H1 (cell line): ENCODE measurements at regions not wholly inside any gene's neighbourhood (a gene's known extent, or its start where the extent isn't known, plus 50 kb on each side); places are given as distances from the start of the nearest gene placed in this dataset.

Source experiments
- CTCF ChIA-PET: fragments of 300-600 bp; sonication (Branson Sonifier 250); formaldehyde crosslinking; loops from one replicate; lab custom pipeline; 2021; ENCODE audit not compliant: partially characterized antibody; lab: Charles Lee
- POLR2A ChIA-PET: fragments of 300-600 bp; sonication (Branson Sonifier 250); formaldehyde crosslinking; loops from one replicate; lab custom pipeline; 2021; ENCODE audit warnings: inconsistent platforms; ENCODE audit not compliant: partially characterized antibody; lab: Charles Lee
- DNase-seq, 2 experiments: peaks; one replicate each; pipeline versions ENCODE4 v3.0.0 to v3.0.0-alpha.2; 2010 to 2022; ENCODE audit warnings: low spot score in 2 of 2, low read depth in 1 of 2, mixed read lengths in 1 of 2
- FAIRE-seq: peaks from 2 replicates; lab custom pipeline; 2011; peaks lifted over from hg19 to GRCh38; lab: Jason Lieb, UNC
- H2AFZ ChIP-seq: 2 replicates; pipeline ENCODE4 v1.8.1; 2012; ENCODE audit warnings: low read length, inconsistent platforms
- H2AK5ac ChIP-seq: 2 replicates; pipeline ENCODE4 v1.6.1; 2013; ENCODE audit warnings: low read depth, low read length
- H2BK120ac ChIP-seq: replicated peaks from 2 replicates; pipeline ENCODE3; 2013; ENCODE audit warnings: low read depth, low read length, inconsistent platforms
- H2BK12ac ChIP-seq: 2 replicates; pipeline ENCODE4 v1.6.1; 2013; ENCODE audit warnings: low read depth, low read length
- H2BK15ac ChIP-seq: 2 replicates; pipeline ENCODE4 v1.6.1; 2013; ENCODE audit warnings: low read length
- H2BK20ac ChIP-seq: 2 replicates; pipeline ENCODE4 v1.6.1; 2013; ENCODE audit warnings: low read length
- H2BK5ac ChIP-seq: 2 replicates; pipeline ENCODE4 v1.6.1; 2013; ENCODE audit warnings: low read depth, low read length
- H3K14ac ChIP-seq: 2 replicates; pipeline ENCODE4 v1.6.1; 2013; ENCODE audit warnings: inconsistent platforms; ENCODE audit not compliant: insufficient read length
- H3K18ac ChIP-seq: 2 replicates; pipeline ENCODE4 v1.6.1; 2013; ENCODE audit warnings: low read length; ENCODE audit errors: extremely low read depth
- H3K23ac ChIP-seq: 2 replicates; pipeline ENCODE4 v1.6.1; 2013; ENCODE audit warnings: inconsistent platforms; ENCODE audit not compliant: insufficient read length
- H3K23me2 ChIP-seq: 2 replicates; pipeline ENCODE4 v1.6.1; 2013; ENCODE audit warnings: low read depth, low read length
- H3K27ac ChIP-seq: 2 replicates; pipeline ENCODE4 v1.6.1; 2011; ENCODE audit warnings: low read depth, low read length, inconsistent platforms
- H3K27me3 ChIP-seq, 4 experiments: replicated peaks in 1 of 4; 1 replicate in 1 of 4; 2 replicates in 3 of 4; pipeline versions ENCODE4 v1.6.1 to v1.8.1; 2011 to 2013; ENCODE audit warnings: low read length in 3 of 4, mild to moderate bottlenecking in 3 of 4, inconsistent platforms in 2 of 4, mixed read lengths in 2 of 4, moderate library complexity in 1 of 4; ENCODE audit not compliant: control insufficient read depth in 3 of 4, insufficient read depth in 3 of 4; ENCODE audit errors: extremely low read depth in 1 of 4
- H3K36me3 ChIP-seq, 4 experiments: 2 replicates each; pipeline versions ENCODE4 v1.6.1 to v1.8.1; 2011 to 2013; ENCODE audit warnings: mild to moderate bottlenecking in 4 of 4, low read length in 3 of 4, moderate library complexity in 2 of 4, control low read depth in 1 of 4, inconsistent platforms in 1 of 4; ENCODE audit not compliant: insufficient read depth in 4 of 4, control insufficient read depth in 2 of 4
- H3K4ac ChIP-seq: replicated peaks from 2 replicates; pipeline ENCODE3; 2013; ENCODE audit warnings: low read length, low read depth, mixed read lengths, inconsistent platforms; ENCODE audit not compliant: insufficient read length
- H3K4me1 ChIP-seq, 4 experiments: replicated peaks in 1 of 4; 1 replicate in 1 of 4; 2 replicates in 3 of 4; pipeline versions ENCODE4 v1.6.1 to v1.8.1; 2011 to 2013; ENCODE audit warnings: low read length in 3 of 4, inconsistent platforms in 2 of 4, mixed read lengths in 1 of 4; ENCODE audit not compliant: insufficient read depth in 4 of 4, control insufficient read depth in 3 of 4
- H3K4me2 ChIP-seq, 2 experiments: 2 replicates each; pipeline versions ENCODE4 v1.6.1 to v1.8.1; 2011 to 2013; ENCODE audit warnings: low read depth in 2 of 2, low read length in 2 of 2, control low read depth in 1 of 2, inconsistent platforms in 1 of 2, mild to moderate bottlenecking in 1 of 2; ENCODE audit not compliant: insufficient read depth in 1 of 2
- H3K4me3 ChIP-seq, 4 experiments: fragments of 200-600, 300-600 bp in 1 of 4; sonication (generic), shearing (Covaris generic), sonication (Bioruptor Twin) in 1 of 4; 2 replicates each; pipeline versions ENCODE4 v1.5.1 to v1.8.1; 2011 to 2016; ENCODE audit warnings: low read length in 4 of 4, low read depth in 3 of 4, control low read depth in 2 of 4, inconsistent platforms in 2 of 4, mild to moderate bottlenecking in 2 of 4, mixed read lengths in 1 of 4, moderate library complexity in 1 of 4; ENCODE audit not compliant: insufficient read depth in 2 of 4; ENCODE audit errors: extremely low read depth in 1 of 4
- H3K56ac ChIP-seq: replicated peaks from 2 replicates; pipeline ENCODE3; 2013; ENCODE audit warnings: low read depth, mild to moderate bottlenecking, mixed read lengths, low read length, inconsistent platforms; ENCODE audit not compliant: insufficient read length
- H3K79me1 ChIP-seq: 2 replicates; pipeline ENCODE4 v1.6.1; 2013; ENCODE audit warnings: low read depth, low read length, control low read depth
- H3K79me2 ChIP-seq, 2 experiments: 2 replicates each; pipeline versions ENCODE4 v1.6.1 to v1.8.1; 2012 to 2013; ENCODE audit warnings: low read length in 2 of 2, mild to moderate bottlenecking in 2 of 2, inconsistent platforms in 1 of 2; ENCODE audit not compliant: insufficient read depth in 2 of 2, control insufficient read depth in 1 of 2
- H3K9ac ChIP-seq, 4 experiments: replicated peaks in 1 of 4; 1 replicate in 1 of 4; 2 replicates in 3 of 4; pipeline versions ENCODE4 v1.6.1 to v1.8.1; 2011 to 2013; ENCODE audit warnings: low read depth in 3 of 4, low read length in 3 of 4, control low read depth in 2 of 4, mild to moderate bottlenecking in 2 of 4, moderate library complexity in 2 of 4, inconsistent platforms in 1 of 4; ENCODE audit errors: extremely low read depth in 1 of 4
- H3K9me3 ChIP-seq, 2 experiments: 2 replicates each; pipeline versions ENCODE4 v1.6.1 to v1.8.1; 2012 to 2013; ENCODE audit warnings: mild to moderate bottlenecking in 2 of 2, moderate library complexity in 2 of 2, control low read depth in 1 of 2, inconsistent platforms in 1 of 2, low read depth in 1 of 2, low read length in 1 of 2, mixed read lengths in 1 of 2; ENCODE audit not compliant: insufficient read depth in 2 of 2
- H4K20me1 ChIP-seq, 2 experiments: replicated peaks in 1 of 2; 2 replicates each; pipeline versions ENCODE3 to v1.8.1; 2011 to 2013; ENCODE audit warnings: inconsistent platforms in 2 of 2, low read length in 2 of 2, mild to moderate bottlenecking in 1 of 2; ENCODE audit not compliant: insufficient read depth in 2 of 2, control insufficient read depth in 1 of 2
- H4K5ac ChIP-seq: 2 replicates; pipeline ENCODE4 v1.6.1; 2013; ENCODE audit warnings: low read length, low read depth, mixed read lengths, inconsistent platforms; ENCODE audit not compliant: insufficient read length
- H4K8ac ChIP-seq: 2 replicates; pipeline ENCODE4 v1.8.0; 2013; ENCODE audit warnings: mild to moderate bottlenecking, moderate library complexity, low read length, inconsistent platforms; ENCODE audit not compliant: insufficient read depth; ENCODE audit errors: extremely low read depth
- H4K91ac ChIP-seq: replicated peaks from 2 replicates; pipeline ENCODE3; 2013; ENCODE audit warnings: low read length, mixed read lengths, inconsistent platforms; ENCODE audit not compliant: insufficient read length
- BCL11A ChIP-seq, 2 experiments: IDR thresholded peaks; one replicate each; pipeline ENCODE4 v1.6.1; 2011; ENCODE audit warnings: low read depth in 2 of 2, low read length in 2 of 2, mild to moderate bottlenecking in 2 of 2
- CTBP2 ChIP-seq: IDR thresholded peaks from 2 replicates; pipeline ENCODE4 v1.7.0; 2011; ENCODE audit warnings: borderline replicate concordance, mild to moderate bottlenecking, moderate library complexity, mixed read lengths, low read length; ENCODE audit not compliant: insufficient read depth, insufficient read length
- EGR1 ChIP-seq: IDR thresholded peaks from 2 replicates; pipeline ENCODE4 v1.6.1; 2011; ENCODE audit warnings: low read depth, low read length, borderline replicate concordance
- FOSL1 ChIP-seq: IDR thresholded peaks from 2 replicates; pipeline ENCODE4 v1.6.1; 2011; ENCODE audit warnings: mild to moderate bottlenecking, low read depth, low read length, moderate library complexity; ENCODE audit not compliant: insufficient read depth
- HDAC6 ChIP-seq: IDR thresholded peaks from one replicate; pipeline ENCODE4 v1.7.1; 2012; ENCODE audit warnings: low read depth, mild to moderate bottlenecking, inconsistent platforms, low read length, moderate library complexity
- PHF8 ChIP-seq: fragments of 200-600 bp; sonication (generic); conservative IDR thresholded peaks from 2 replicates; pipeline ENCODE4 v1.7.1; 2012; ENCODE audit warnings: low read depth, mild to moderate bottlenecking, inconsistent platforms, low read length, moderate library complexity
- TAF7 ChIP-seq: optimal IDR thresholded peaks from 2 replicates; pipeline ENCODE3; 2011; ENCODE audit warnings: low read depth, mild to moderate bottlenecking, inconsistent platforms, low read length, moderate library complexity, borderline replicate concordance
- TCF12 ChIP-seq: IDR thresholded peaks from 2 replicates; pipeline ENCODE4 v1.6.1; 2011; ENCODE audit warnings: low read depth, mild to moderate bottlenecking, low read length
- WGBS, 2 experiments: shearing (Covaris generic) in 1 of 2; methylation state at CpG; one replicate each; pipeline versions ENCODE4 v1.1.6 to v1.1.7; 2013 to 2015; ENCODE audit warnings: low lambda C conversion rate in 2 of 2, mixed read lengths in 2 of 2, inconsistent platforms in 1 of 2, low coverage in 1 of 2, missing lambda C conversion rate in 1 of 2; ENCODE audit not compliant: insufficient replicate concordance in 2 of 2, insufficient coverage in 1 of 2, insufficient read length in 1 of 2; ENCODE audit errors: extremely low coverage in 1 of 2, missing lambda C conversion rate in 1 of 2; 5-methylcytosine and 5-hydroxymethylcytosine counted together
- TF ChIP-seq, protein P1 (sequence below): IDR thresholded peaks from 2 replicates; pipeline ENCODE4 v1.6.1; 2012; ENCODE audit warnings: low read length, inconsistent platforms
- TF ChIP-seq, protein P2 (sequence below): IDR thresholded peaks from 2 replicates; pipeline ENCODE4 v1.6.1; 2011; ENCODE audit warnings: low read length, improper control_type of control experiment

DNA sequence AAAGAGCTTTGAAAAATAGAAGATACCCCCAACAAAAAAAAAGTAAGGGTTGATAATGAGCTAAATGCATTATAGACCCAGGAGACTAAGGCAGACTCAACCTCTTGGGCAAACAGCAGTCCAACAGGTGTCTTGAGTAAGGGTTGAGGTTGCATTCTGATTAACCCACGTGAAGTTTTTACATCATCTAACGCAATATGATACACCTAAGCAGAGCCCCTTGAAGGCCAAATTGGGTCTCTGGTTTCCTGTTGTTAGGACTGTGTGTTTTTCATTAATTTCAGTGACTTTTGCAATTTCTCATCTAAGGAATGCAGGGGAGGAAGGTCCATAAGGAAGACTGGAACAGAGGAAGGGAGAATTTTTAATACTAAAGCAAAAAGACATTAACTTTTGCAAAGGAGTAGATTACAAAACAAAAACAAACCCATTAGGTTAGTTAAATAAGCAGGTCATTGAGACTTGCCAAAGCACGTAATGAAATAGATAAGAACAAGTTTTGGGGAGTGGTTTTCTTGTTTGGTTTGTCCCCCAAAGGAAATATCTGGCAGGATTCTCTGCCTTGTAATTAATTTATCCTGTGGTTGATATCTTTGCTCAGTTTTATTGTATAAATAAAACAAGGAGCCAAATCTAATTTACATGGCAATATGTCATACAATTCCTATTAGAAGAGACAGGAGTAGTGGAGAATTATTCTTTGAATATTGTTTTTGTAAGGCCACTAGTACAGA, 244.3 kb downstream of the ETAA1 start:
- H3K4ac ChIP-seq, result no peak overlapping the region
- no peak overlapping the region for H4K5ac ChIP-seq
- no peak overlapping the region for H3K23ac ChIP-seq
- H3K18ac ChIP-seq, result no peak overlapping the region
- no peak overlapping the region for H4K91ac ChIP-seq
- no peaks in the 10 kb centered on the region for H3K79me1 ChIP-seq
- H3K4me3 ChIP-seq, result no peak overlapping the region
- WGBS, 2 experiments, result 81% methylated on average over 3 of the region's 3 CpGs; no CpG with 5 or more reads in 1 of the 2 experiments
- ChIA-PET POLR2A (no interaction called here), CTCF (interaction anchor here (2.1 kb wide), 1 partner anchor 9 kb away, joined by 5 read pairs; no protein-coding TSS in a partner anchor)
- H2BK15ac ChIP-seq, result no peak overlapping the region
- no peak overlapping the region for H3K27ac ChIP-seq
- H2BK5ac ChIP-seq, result no peak overlapping the region
- no peak overlapping the region for H4K8ac ChIP-seq
- no peak overlapping the region for H3K9ac ChIP-seq
- no peak for FAIRE-seq
- no peak overlapping the region for H2AK5ac ChIP-seq
- H2BK20ac ChIP-seq, result no peak overlapping the region
- no peak overlapping the region for H3K14ac ChIP-seq
- H3K79me2 ChIP-seq, result no peaks in the 10 kb centered on the region
- H3K9me3 ChIP-seq, result no peaks in the 10 kb centered on the region
- H2BK120ac ChIP-seq, result no peak overlapping the region
- H4K20me1 ChIP-seq, result no peaks in the 10 kb centered on the region
- H3K23me2 ChIP-seq, result no peaks in the 10 kb centered on the region
- no peaks in the 10 kb centered on the region for H3K4me1 ChIP-seq
- no peak overlapping the region for H3K56ac ChIP-seq
- no peak for DNase-seq
- peaks cover 0 to 1% (median 0%) of the 10 kb centered on the region in 4 experiments; a peak in 1 of 7 replicates for H3K27me3 ChIP-seq
- no peak overlapping the region for H3K4me2 ChIP-seq
- no peaks in the 10 kb centered on the region for H3K36me3 ChIP-seq
- no peak overlapping the region for H2BK12ac ChIP-seq
- H2AFZ ChIP-seq, result no peak overlapping the region
- TF ChIP-seq, protein P1, sequence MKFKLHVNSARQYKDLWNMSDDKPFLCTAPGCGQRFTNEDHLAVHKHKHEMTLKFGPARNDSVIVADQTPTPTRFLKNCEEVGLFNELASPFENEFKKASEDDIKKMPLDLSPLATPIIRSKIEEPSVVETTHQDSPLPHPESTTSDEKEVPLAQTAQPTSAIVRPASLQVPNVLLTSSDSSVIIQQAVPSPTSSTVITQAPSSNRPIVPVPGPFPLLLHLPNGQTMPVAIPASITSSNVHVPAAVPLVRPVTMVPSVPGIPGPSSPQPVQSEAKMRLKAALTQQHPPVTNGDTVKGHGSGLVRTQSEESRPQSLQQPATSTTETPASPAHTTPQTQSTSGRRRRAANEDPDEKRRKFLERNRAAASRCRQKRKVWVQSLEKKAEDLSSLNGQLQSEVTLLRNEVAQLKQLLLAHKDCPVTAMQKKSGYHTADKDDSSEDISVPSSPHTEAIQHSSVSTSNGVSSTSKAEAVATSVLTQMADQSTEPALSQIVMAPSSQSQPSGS, result no peak
- TF ChIP-seq FOSL1, result no peak
- TF ChIP-seq, protein P2, sequence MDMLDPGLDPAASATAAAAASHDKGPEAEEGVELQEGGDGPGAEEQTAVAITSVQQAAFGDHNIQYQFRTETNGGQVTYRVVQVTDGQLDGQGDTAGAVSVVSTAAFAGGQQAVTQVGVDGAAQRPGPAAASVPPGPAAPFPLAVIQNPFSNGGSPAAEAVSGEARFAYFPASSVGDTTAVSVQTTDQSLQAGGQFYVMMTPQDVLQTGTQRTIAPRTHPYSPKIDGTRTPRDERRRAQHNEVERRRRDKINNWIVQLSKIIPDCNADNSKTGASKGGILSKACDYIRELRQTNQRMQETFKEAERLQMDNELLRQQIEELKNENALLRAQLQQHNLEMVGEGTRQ, result no peak
- no peak for TF ChIP-seq BCL11A (IDR thresholded peaks at IDR 0.05; ENCODE audit: low read depth in 2 of 2, low read length in 2 of 2)
- TF ChIP-seq HDAC6, result no peak
- no peak for TF ChIP-seq TAF7
- no peak for TF ChIP-seq EGR1
- TF ChIP-seq PHF8, result no peak
- TF ChIP-seq CTBP2, result no peak
- TF ChIP-seq TCF12, result no peak
